CD4-positive, alpha-beta T cell (primary cell): ENCODE measurements at regions not wholly inside any gene's neighbourhood (a gene's known extent, or its start where the extent isn't known, plus 50 kb on each side); places are given as distances from the start of the nearest gene placed in this dataset.
"Not testable (repeated sequence)": the region's sequence is repeated elsewhere in the genome, so short reads cannot be mapped to it uniquely, and the experiment has no call there.

ENCODE experiments used
- ATAC-seq: fragments of 200-7000 bp; cut with Tn5 transposase; one replicate; pipeline ENCODE4 v1.10.0; 2022; ENCODE audit warnings: mild to moderate bottlenecking; ENCODE audit not compliant: poor library complexity
- CTCF ChIA-PET: fragments of 350-600 bp; sonication (Branson Sonifier 250); formaldehyde crosslinking; loops from one replicate; lab custom pipeline; 2021; ENCODE audit warnings: antibody characterized with exemption, inconsistent platforms; lab: Charles Lee
- POLR2A ChIA-PET: fragments of 350-600 bp; sonication (Branson Sonifier 250); formaldehyde crosslinking; loops from one replicate; lab custom pipeline; 2021; ENCODE audit warnings: antibody characterized with exemption, inconsistent platforms; lab: Charles Lee
- DNase-seq, 14 experiments: peaks; one replicate each; pipeline ENCODE4 v3.0.0-alpha.2; 2013 to 2020; ENCODE audit warnings: mixed read lengths in 2 of 14
- H3K27ac ChIP-seq, 2 donors: one replicate each; pipeline versions ENCODE4 v1.5.1 to v1.7.0; 2013; ENCODE audit warnings: low read length in 2 of 2, low read depth in 1 of 2, mild to moderate bottlenecking in 1 of 2
- H3K27me3 ChIP-seq, 2 experiments: 1 replicate in 1 of 2; 2 replicates in 1 of 2; pipeline versions ENCODE4 v1.6.1 to v1.7.0; 2013; ENCODE audit warnings: low read length in 2 of 2, control low read depth in 1 of 2, mild to moderate bottlenecking in 1 of 2, moderate library complexity in 1 of 2; ENCODE audit not compliant: insufficient read depth in 2 of 2, control insufficient read depth in 1 of 2
- H3K36me3 ChIP-seq: one replicate; pipeline ENCODE4 v1.6.1; 2013; ENCODE audit warnings: low read length, control low read depth; ENCODE audit not compliant: insufficient read depth
- H3K4me1 ChIP-seq: one replicate; pipeline ENCODE4 v1.6.1; 2013; ENCODE audit warnings: low read length, control low read depth; ENCODE audit not compliant: insufficient read depth
- H3K4me3 ChIP-seq: one replicate; pipeline ENCODE4 v1.5.1; 2013; ENCODE audit warnings: mild to moderate bottlenecking, low read length, moderate library complexity
- H3K9me3 ChIP-seq, 2 experiments: 1 replicate in 1 of 2; 2 replicates in 1 of 2; pipeline versions ENCODE4 v1.6.1 to v1.7.0; 2013; ENCODE audit warnings: low read length in 2 of 2, mild to moderate bottlenecking in 2 of 2, control low read depth in 1 of 2, moderate library complexity in 1 of 2; ENCODE audit not compliant: control insufficient read depth in 1 of 2, insufficient read depth in 1 of 2
- H3K27ac Mint-ChIP-seq: one replicate; pipeline ENCODE4 v1.8.0; 2020; ENCODE audit warnings: mixed read lengths
- H3K27me3 Mint-ChIP-seq: one replicate; pipeline ENCODE4 v1.8.0; 2021; ENCODE audit warnings: mixed read lengths
- H3K36me3 Mint-ChIP-seq: one replicate; pipeline ENCODE4 v1.8.0; 2021; ENCODE audit warnings: low read depth, mixed read lengths
- H3K4me1 Mint-ChIP-seq: one replicate; pipeline ENCODE4 v1.8.0; 2021; ENCODE audit warnings: low read depth, mixed read lengths
- H3K4me3 Mint-ChIP-seq: one replicate; pipeline ENCODE4 v1.8.0; 2020; ENCODE audit warnings: mild to moderate bottlenecking, mixed read lengths
- H3K9me3 Mint-ChIP-seq: one replicate; pipeline ENCODE4 v1.8.0; 2020; ENCODE audit warnings: mixed read lengths
- CTCF ChIP-seq: fragments of 200-600 bp; IDR thresholded peaks from one replicate; pipeline ENCODE4 v1.8.0; 2022; ENCODE audit warnings: antibody characterized with exemption, mild to moderate bottlenecking
- intact Hi-C, 2 experiments: fragments of 100-400 bp; cut with DNase I in 1 of 2; cut with micrococcal nuclease in 1 of 2; formaldehyde crosslinking; loops; one replicate each; pipeline versions ENCODE4 v1.15.1 to v1.9.0; 2023 to 2025; cut with DNase I, micrococcal nuclease

GRCh38 chr1:238701024-238701423, 685.3 kb upstream of the CHRM3 start:
- no peaks in the 10 kb centered on the region for H3K36me3 ChIP-seq
- H3K4me1 ChIP-seq, result no peaks in the 10 kb centered on the region
- DNase-seq (no peak), ATAC-seq (no peak)
- Mint-ChIP-seq H3K27ac (no peak overlapping the region), H3K27me3 (no peaks in the 10 kb centered on the region), H3K36me3 (no peaks in the 10 kb centered on the region), H3K9me3 (peaks cover 12% of the 10 kb centered on the region), H3K4me1 (no peaks in the 10 kb centered on the region), H3K4me3 (no peak overlapping the region)
- ChIA-PET POLR2A (no interaction called here), CTCF (no interaction called here)
- H3K9me3 ChIP-seq, result no peaks in the 10 kb centered on the region
- H3K4me3 ChIP-seq, result no peak overlapping the region
- no peak overlapping the region for H3K27ac ChIP-seq
- intact Hi-C loops, result no loop called here
- no peaks in the 10 kb centered on the region for H3K27me3 ChIP-seq
- TF ChIP-seq CTCF, result no peak

GRCh38 chr1:238690415-238690814, 696.0 kb upstream of the CHRM3 start:
- Mint-ChIP-seq H3K27ac (no peak overlapping the region), H3K4me3 (no peak overlapping the region), H3K27me3 (no peaks in the 10 kb centered on the region), H3K36me3 (no peaks in the 10 kb centered on the region), H3K4me1 (no peaks in the 10 kb centered on the region), H3K9me3 (peaks cover 14% of the 10 kb centered on the region)
- H3K27ac ChIP-seq, result no peak overlapping the region
- H3K4me1 ChIP-seq, result no peaks in the 10 kb centered on the region
- intact Hi-C loops, result no loop called here
- no peak for TF ChIP-seq CTCF
- ChIA-PET CTCF (no interaction called here), POLR2A (no interaction called here)
- no peak overlapping the region for H3K4me3 ChIP-seq
- no peak for DNase-seq
- H3K27me3 ChIP-seq, result no peaks in the 10 kb centered on the region
- no peaks in the 10 kb centered on the region for H3K9me3 ChIP-seq
- no peaks in the 10 kb centered on the region for H3K36me3 ChIP-seq
- ATAC-seq, result no peak

- H3K27me3 Mint-ChIP-seq, H3K36me3 ChIP-seq, H3K27me3 ChIP-seq, DNase-seq, CTCF ChIA-PET, H3K4me3 ChIP-seq, H3K27ac Mint-ChIP-seq, H3K36me3 Mint-ChIP-seq, H3K4me1 ChIP-seq, ATAC-seq, POLR2A ChIA-PET, H3K4me3 Mint-ChIP-seq, H3K27ac ChIP-seq, H3K4me1 Mint-ChIP-seq, intact Hi-C loops: not testable (repeated sequence)
- H3K9me3 Mint-ChIP-seq, result peaks cover 16% of the 10 kb centered on the region
- H3K9me3 ChIP-seq, result peaks cover 0 to 17% of the 10 kb centered on the region in 2 experiments
Measured at GRCh38 chr1:238684576-238684975, 701.8 kb upstream of the CHRM3 start.

- no peak overlapping the region for H3K27ac ChIP-seq
- Mint-ChIP-seq H3K9me3 (peaks cover 11% of the 10 kb centered on the region), H3K4me1 (no peaks in the 10 kb centered on the region), H3K36me3 (no peaks in the 10 kb centered on the region), H3K4me3 (no peak overlapping the region), H3K27ac (no peak overlapping the region), H3K27me3 (no peaks in the 10 kb centered on the region)
- ATAC-seq (no peak), DNase-seq (no peak)
- ChIA-PET POLR2A (no interaction called here), CTCF (no interaction called here)
- no peak overlapping the region for H3K4me3 ChIP-seq
- H3K27me3 ChIP-seq, result no peaks in the 10 kb centered on the region
- H3K4me1 ChIP-seq, result no peaks in the 10 kb centered on the region
- TF ChIP-seq CTCF, result no peak
- intact Hi-C loops, result no loop called here
- no peaks in the 10 kb centered on the region for H3K36me3 ChIP-seq
- H3K9me3 ChIP-seq, result peaks cover 0 to 17% of the 10 kb centered on the region in 2 experiments
Measured at GRCh38 chr1:238681451-238681850, 704.9 kb upstream of the CHRM3 start.
